Fibroblast of skin of right biceps (primary cell): ENCODE measurements at regions not wholly inside any gene's neighbourhood (a gene's known extent, or its start where the extent isn't known, plus 50 kb on each side); places are given as distances from the start of the nearest gene placed in this dataset.
A peak's percentile ranks its signal among the peaks of the same experiment; 100 is the strongest.

Experiments
- DNase-seq: peaks from one replicate; pipeline ENCODE4 v3.0.0-alpha.2; 2013

DNA sequence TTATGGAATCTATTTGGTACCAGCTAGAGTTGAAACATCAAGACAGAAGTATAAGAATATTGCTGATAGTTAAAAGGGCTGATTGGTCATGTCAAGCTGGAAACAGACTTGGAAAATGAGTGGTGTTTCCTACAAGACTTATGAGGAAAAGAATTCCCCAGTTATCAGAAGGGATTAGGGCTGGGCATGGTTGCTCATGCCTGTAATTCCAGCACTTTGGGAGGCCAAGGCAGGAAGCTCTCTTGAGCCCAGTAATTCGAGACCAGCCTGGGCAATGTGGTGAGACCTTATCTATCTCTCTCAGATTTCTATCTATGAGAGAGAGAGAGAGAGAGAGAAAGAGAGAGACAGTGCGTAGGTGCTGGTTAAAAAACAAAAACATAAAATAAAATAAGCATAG, 139.5 kb upstream of the PMFBP1 start:
- peak; percentile 64 for DNase-seq

DNA sequence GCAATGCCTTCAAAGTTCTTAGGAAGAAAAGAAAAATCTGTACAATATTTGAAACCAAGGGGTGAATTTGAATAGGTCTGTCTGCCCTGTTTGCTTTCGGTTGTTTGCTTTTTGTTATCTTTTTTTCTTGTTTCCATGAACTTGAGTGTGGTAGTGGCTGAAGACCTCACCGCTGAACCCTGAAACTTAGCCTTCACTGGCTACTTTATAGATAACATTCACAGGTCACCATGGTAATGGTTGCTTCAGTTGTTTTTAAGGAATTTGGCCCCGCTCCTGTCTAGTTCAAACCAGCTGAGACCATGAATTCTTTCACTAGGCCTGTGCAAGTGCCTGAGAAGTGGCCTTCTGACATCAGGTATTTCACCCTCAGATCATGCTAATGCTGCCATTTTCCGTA, 137.0 kb upstream of the PMFBP1 start:
- no peak for DNase-seq

DNA sequence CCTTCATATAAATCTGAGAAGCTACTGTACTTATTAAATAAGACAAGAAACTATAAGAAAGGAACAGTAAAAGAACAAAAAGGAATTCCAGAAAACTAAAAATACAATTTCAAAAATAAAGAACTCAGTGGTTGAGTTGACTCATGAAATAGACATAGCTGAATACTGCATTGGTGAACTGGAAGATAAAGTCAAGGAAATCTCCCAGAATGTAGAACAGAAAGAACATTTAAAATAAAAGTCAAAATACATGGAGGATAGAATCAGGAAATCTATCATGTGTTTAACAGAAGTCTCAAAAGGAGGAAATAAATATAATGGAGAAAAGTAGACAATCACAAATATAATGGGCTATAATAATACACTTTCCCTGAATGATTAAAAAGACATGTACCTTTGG, 136.4 kb upstream of the PMFBP1 start:
- no peak for DNase-seq

DNA sequence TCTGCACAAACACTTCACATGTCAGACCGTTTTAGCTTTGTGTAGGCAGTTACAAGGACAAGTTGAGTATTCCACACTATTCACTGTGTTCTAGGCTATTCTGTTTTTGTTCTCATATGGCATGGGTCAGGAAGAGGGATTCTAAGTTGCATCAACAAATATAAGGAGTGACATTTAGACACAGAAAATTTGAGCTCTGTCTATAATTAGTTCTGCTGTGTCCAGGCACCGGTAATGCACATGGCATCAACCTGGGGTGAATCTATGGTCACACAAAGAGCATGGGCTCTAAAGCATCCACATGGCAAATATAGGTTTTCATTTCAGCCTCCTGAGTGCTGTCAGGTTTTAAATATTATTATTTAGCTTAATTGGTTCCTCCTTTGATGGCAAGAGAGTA, 130.4 kb upstream of the PMFBP1 start:
- DNase-seq, result no peak

DNA sequence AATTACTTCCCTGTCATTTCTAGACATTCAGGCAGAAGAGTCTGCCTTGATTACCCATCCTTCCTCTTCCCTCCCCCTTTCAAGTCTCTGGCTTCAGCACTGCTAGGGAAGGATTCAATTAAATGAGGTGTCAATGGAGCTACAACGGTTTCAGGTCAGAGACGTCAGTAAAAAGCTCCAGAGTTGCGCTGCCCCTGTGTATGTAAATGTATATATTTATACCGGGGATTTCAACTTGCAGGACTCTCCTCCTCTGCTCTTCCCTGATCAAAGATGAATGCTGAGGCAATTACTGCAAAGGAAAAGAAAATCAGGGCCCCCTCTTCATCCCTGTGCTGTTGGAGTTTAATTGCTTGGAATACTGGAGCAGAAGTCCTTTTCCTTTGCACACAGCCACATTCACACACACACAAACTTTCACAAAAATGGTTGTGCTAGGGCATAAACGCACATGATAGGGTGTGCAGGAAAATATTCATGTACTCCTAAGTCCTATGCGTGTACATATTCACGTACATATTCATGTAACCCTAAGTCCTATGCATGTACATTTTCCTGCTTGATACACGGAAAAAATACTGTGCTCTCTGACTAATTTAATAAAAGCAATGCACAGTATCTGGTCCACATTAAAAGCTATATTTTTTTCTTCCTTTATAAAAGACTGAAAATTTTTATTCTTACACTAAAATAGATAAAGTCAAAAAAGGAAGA, 129.7 kb upstream of the PMFBP1 start:
- DNase-seq, result no peak

DNA sequence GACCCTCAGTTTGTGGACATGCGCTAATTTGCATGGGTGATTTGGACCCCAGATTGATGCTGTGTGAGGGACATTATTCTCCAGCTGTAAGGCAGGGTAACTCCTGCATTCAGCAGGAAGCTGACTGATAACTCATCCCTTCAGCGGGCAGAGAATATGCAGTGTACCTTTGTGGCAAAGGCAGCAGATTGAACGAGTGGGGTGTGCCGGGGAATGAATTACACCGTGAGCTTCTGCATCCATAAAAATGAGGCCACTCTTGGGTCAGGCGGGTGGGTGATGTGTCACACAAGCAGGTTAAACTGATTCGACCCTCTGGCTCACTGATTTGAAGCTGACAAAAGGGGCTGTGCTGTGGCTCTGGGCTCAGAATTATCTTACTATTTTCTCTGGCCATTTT, 128.9 kb upstream of the PMFBP1 start:
- no peak for DNase-seq

DNA sequence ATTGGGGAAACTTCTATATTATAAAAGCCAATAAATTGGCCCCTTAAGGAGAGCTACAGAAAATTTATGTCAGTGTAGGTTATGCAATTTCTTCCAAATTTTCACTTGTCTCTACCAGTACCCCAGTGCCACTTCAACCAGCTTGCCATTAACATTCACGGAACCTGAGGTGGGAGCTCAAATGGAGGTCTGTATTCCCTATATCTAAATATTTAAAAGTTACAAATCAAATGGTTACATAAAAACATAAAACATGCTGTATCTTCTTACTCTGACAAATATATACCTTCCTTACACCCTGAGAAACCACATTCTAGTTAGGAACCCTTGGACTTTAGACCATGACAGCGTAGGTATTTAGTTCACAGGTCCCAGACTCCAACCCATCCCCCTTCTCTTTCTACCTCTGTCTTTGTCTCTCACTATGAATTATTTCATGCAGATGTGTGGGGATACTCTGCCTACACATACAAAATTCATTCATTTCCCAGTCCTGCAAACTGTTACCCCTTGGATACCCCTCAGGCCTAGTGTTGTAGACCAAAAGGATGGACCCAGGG, 127.8 kb upstream of the PMFBP1 start:
- no peak for DNase-seq

DNA sequence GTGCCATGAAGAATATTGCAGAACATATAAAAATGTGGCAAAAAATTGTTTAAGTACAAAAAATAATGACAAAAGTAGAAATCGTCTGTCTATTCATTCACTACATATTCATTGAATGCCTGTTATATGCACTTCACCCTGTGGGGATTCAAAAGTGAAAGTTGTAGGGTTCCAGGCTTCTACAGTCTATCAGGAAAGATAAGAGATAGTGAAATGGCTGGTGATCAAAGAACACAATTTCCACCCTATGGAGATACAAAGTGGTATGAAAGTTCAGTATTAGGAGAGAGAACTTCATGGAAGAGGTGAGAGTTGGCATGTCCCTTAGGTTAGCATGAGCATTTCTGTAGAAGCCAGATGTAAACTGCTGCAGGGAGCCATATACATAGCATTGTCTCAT, 127.0 kb upstream of the PMFBP1 start:
- DNase-seq, result no peak

DNA sequence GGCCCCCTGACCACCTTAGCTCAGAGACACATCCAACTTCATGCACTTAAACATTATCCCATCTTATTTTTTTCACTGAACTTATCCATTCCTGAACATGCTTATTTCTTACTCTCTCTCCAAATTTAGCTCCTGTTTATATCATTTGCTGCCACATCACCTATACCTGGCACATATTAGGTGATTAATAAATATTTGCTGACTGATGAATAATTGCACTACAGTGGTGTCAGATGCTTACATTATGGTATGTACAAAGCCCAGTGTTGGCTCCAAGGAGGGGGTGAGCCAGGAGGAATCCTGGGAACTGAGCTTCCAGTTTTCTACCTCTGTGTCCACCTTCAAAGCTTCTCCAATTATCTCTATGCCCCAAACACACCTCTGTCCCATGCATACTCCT, 124.0 kb upstream of the PMFBP1 start:
- DNase-seq, result no peak

DNA sequence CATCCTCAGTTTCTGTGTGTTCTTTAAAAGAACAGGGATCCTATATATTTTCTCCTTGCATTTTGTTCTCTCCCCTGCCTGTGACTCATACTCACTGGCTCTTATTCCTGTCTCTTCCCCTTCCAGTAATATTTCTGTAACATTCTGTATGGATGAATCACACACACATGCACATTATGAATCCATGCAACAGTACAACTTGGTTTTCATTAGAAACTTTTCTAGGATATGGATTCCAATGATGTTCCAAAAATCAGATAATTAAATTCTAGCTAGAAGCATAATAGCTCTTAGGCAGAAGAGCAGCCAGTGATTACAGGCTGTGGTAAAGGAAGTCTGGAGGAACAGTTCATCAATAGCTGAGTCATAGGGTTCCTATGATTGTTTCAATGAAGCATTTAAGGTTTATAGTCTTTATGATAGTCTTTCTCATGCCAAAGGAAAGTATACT, 119.6 kb upstream of the PMFBP1 start:
- DNase-seq, result peak; percentile 99

DNA sequence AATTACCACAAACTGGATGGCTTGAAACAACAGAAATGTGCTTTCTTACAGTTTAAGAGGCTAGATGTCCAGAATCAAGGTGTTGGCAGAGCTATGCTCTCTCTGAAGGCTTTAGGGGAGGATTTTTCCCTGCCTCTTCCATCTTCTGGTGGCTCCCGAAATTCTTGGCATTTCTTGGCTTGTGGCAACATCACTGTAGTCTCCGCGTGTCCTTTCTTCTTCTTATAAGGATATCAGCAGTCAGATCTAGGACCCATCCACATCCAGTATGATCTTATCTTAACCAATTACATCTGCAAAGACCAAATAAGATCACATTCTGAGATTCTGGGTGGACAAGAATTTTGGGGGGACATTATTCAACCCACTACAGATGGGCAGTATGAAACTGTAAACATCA, 119.2 kb upstream of the PMFBP1 start:
- DNase-seq, result peak; percentile 92

DNA sequence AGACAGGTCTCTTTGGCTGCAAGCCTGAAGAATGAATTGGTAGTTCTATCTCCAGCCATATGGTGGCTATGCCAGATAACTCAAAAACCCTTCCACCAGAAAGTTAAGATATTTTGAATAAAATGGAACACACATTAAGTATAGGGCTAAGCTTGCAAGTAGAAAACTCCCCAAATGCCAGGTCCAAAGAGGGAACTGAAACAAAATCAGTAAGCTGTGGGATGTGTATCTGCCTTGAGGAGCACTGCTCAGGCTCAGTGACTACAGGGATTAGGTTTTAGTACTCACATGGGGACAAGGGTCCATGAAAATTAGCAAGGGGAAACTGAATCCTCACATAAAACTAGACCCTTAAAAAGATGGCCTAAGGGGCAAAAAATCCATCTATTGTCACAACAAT, 115.7 kb upstream of the PMFBP1 start:
- no peak for DNase-seq

DNA sequence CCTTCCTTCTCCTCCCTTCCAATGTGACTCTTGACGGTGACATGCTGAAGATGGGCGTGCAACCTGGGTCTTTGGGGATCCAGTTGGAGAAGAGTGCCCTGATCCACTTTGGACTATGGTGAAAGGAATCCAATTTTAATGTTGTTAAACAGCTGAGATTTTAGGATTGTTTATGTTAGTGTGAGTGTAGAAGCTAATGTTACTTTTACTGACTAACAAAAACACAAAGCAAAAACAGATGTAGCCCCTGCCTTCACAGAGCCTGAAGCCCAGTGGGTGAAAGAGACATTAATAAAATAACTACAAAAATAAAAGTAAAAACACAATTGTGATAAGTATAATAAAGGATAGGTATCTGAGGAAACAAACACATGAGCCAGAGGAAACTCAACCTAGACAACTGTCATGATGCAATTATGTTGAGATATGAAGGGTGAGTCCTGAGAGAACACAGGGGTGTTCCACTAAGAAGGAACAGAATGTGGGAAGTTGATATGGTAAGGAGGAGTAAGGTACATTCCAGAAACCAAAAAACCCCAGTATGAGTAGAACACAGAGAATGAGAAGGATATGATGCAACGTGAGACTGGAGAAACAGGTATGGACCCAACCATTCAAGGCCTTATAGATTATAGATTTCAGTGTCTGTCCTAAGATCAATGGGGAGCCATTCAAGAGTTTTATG, 115.1 kb upstream of the PMFBP1 start:
- no peak for DNase-seq

DNA sequence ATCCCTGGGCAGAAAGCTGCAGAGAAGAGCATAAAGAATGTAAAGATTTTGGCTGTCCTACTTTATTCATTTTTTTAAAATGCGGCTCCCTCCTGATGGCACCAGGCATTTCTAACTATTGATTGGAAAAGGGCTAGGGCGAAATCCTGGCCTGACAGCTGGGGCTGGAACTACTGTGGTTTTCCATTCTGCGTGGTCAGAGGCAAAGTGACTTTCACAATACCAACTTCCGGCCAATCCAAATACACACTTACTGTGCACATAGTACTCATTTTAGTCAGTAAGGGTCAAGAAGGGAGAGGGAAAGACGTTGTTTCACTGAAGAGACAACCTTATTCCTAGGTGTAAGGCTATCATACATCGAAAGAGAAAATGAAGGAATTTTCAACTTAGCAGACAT, 113.8 kb upstream of the PMFBP1 start:
- no peak for DNase-seq

DNA sequence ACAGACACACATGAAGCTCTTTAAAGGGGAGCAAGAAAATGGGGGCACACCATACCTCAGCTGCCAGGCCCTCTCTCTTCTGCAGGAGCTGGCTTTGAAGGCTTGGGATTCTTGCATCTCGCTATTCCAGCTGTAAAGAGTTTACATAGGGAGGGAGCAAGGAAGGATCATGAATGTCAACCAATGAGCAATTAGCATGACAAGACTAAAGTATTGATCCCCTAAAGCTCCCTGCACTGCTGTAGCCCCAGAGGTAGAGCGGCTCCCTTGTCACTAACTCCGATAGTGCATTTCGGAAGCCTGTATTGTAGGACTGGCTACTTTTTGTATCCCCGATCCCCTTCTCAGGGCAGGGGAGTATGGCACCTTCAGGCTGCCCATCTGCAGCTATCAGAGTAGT, 113.4 kb upstream of the PMFBP1 start:
- no peak for DNase-seq

DNA sequence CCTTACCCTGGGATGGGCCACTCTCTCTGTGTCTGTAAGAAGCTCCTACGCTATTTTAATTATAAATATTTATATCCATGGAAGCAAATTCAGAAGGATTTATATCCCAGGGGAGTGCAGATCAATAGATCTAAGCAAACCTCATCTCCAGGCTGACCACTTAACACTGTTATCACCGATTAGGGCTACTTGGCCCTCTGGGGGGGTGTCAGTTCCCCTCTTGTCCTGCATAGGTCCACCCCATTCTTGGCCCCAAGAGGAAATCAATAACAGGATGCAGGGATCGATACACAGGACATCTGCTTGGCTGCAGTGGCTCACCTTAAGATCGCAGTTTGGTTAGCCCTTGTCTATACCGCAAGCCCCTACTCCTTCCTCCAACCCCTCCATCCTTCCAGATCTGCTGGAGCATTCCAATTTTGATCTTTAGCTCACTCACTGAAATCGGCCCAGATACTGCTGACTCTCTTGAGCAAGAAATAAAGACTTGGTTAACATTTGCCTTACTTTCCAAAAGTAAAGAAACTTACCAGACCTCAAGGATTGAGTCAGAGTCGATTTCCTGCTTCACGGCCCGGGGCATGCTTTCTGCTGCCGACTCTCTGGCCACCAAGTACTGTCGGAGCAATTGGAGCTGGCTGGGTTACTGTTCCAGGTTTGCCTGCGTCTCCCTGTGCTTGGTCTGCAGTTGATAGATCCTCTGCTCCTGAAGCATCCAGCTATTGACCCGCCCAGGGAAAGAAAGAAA, 112.3 kb upstream of the PMFBP1 start:
- no peak for DNase-seq

DNA sequence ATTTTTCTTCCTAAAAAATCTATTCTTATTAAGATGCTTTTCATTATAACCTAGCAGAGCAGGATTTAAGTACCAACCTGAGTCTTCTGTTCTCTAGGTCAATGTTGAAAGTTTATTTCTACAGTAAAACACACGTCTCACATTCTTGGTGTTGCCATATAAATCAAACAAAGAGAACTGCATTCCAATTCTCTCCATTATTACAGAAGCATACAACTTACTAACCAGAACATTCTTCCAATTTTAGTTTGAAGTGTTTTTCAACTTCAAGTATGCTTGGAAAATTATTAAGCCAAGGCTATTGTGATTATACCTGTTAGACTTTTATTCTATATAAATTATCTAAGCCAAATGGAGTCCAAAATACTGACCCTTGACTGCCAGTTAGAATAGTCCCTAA, 110.4 kb upstream of the PMFBP1 start:
- DNase-seq, result no peak

DNA sequence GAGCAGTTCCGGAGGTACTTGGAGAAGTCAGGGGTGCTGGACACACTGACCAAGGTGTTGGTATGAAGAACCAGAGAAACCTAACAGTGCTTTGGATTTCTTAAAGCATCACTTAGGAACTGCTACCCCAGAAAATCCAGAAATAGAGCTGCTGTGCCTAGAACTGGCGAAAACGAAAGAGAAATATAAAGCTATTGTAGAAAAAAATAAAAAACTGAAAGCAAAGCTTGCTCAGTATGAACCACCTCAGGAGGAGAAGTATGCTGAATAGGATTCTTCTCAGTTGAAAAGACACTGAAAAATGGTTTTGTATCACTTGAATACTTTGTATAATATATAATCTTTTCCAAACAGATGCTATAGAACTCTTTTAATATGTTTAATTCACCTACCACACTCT, 106.3 kb upstream of the PMFBP1 start:
- DNase-seq, result no peak

DNA sequence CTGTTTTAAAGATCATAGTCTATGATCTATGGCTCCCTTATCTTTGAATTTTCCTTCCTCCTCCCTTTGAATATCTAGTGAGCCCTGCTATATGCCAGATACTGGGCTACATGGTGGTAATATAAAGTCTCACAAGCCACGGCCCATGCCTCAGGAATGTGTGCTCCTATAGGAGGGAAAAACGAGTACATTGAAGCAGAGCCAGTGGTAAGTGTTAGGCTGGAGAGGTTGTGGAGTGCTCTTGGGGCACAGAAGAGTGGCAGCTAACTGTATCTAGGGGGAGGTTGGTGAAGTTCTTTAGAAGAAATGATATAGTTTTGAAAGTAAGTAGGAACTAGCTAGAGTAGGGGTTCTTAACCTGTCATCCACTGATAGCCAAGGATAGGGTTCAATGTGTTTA, 105.8 kb upstream of the PMFBP1 start:
- DNase-seq, result no peak

DNA sequence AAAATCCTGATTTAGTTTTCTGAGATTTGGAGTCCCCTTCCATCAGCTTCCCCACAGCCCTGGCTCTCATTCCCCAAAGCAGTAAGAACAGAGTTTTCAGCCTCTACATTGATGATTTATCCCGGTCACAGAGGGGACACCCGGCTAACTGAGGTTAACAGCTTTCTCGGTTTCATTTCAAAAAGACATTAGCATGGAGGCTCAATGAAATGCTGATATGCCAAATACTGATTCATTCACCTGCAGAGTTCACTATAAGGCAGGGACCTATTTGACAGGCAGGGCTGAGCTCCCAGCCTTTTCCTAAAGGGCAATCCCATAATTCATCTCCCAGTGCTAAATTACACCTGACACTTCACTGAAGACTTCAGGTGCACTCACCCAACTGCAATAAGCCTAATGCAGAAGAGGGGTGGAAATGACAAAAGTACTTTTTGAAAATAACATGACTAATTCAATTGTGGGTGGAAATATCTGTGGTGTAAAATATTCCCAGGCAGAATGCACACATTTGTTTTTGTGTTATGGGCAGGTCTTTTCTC, 99.8 kb upstream of the PMFBP1 start:
- DNase-seq, result no peak

DNA sequence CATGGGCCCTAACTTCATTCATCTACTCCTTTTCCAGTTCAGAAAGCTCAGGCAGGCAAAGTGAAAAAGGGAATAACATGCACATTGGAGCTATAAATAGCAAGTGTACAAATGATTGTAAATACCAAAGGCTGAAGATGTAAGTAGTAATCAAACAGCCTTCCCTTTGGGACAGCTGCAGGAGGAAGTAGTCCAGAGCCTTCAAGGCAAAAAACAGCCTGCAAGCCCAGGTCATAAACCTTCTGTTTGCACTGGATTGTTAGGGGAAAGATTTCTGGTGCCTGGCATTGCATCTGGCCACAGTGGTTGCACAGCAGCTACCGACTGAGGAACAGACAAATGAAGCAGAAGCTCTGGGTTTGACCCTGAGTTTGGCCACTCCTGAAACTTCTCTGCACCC, 98.6 kb upstream of the PMFBP1 start:
- no peak for DNase-seq

DNA sequence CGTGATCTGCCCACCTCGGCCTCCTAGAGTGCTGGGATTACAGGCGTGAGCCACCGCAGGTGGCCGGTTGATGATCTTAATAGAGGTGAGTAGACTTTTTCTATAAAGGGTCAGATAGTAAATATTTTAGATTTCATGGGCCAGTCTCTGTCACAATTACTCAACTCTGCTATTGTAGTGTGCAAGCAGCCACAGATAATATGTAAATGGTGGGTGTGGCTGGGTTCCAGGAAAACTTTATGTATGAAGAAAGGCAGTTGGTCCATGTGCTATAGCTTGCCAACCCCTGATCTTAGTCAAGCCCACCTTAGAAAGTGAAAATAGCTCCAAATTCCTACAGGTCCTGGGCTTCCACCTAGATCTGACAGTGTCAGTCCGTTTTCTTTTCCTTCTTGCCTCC, 94.9 kb upstream of the PMFBP1 start:
- DNase-seq, result no peak

DNA sequence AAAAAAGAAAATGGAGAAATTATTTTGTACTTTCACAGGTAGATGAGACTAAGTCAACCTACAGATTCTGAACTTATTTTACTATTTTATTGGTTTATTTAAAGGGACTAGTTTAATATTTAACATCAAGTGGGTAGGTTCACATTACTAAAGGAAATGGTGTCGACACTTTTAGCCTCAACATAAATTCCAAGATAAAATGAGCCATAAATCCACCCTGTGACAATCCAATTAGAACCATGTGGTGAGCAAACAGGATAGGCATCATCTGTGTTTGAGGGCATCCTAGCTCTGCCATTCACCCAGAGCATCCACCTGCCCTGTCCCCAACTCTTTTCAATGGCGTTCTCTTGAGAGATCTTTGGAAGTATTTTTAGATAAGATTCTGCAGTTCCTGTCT, 92.8 kb upstream of the PMFBP1 start:
- no peak for DNase-seq

DNA sequence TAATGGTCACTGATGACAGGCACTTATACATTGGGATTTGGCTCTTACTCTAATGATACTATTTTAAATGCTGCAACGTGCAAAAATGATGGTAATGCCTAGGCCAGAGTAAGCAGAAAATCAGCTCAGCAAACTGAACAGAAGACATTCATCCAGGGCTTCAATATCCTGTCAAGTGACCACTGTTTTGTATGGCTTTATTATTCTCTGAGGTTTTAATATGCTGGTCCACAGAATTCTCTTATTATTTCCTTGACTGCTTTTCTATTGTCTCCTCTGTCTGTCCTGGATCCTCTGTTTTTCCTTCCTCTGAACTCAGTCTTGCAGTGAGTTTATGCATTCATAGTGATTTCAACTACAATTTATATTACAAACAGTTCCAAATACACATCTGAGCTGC, 90.8 kb upstream of the PMFBP1 start:
- no peak for DNase-seq
